GM12878 (cell line): ENCODE measurements at regions not wholly inside any gene's neighbourhood (a gene's known extent, or its start where the extent isn't known, plus 50 kb on each side); places are given as distances from the start of the nearest gene placed in this dataset.

ENCODE experiments used
- ATAC-seq: fragments of 200-7000 bp; cut with Tn5 transposase; 3 replicates; pipeline ENCODE4 v1.9.1; 2020; ENCODE audit warnings: mild to moderate bottlenecking, moderate library complexity
- BruUV-seq: library from RNA; stranded (reverse); fragments of 400-500 nt; replicated peaks from 2 replicates; lab custom pipeline; 2021; lab: Mats Ljungman, UMichigan
- CTCF ChIA-PET: fragments of 300-600 bp; sonication (Branson Sonifier 250); formaldehyde crosslinking; extraction: SDS; loops from one replicate; lab custom pipeline; 2021; ENCODE audit warnings: inconsistent platforms; lab: Yijun Ruan, JAX
- POLR2A ChIA-PET: fragments of 350-600 bp; formaldehyde crosslinking; extraction: SDS; loops from one replicate; lab custom pipeline; 2021; ENCODE audit warnings: inconsistent platforms; lab: Charles Lee
- RAD21 ChIA-PET: fragments of 300-600 bp; sonication (Branson Sonifier 250); formaldehyde crosslinking; loops from one replicate; lab custom pipeline; 2023; ENCODE audit warnings: antibody characterized with exemption; ENCODE audit not compliant: unreplicated experiment; lab: Charles Lee
- SMC1A ChIA-PET: fragments of 300-600 bp; sonication (Branson Sonifier 250); formaldehyde crosslinking; loops from one replicate; lab custom pipeline; 2023; ENCODE audit not compliant: unreplicated experiment, uncharacterized antibody; lab: Charles Lee
- DNase-seq: peaks from one replicate; pipeline ENCODE4 v3.0.0-alpha.2; 2011; ENCODE audit warnings: low read depth, low spot score
- FAIRE-seq: peaks from 3 replicates; lab custom pipeline; 2011; peaks lifted over from hg19 to GRCh38; lab: Jason Lieb, UNC
- H2AFZ ChIP-seq: 2 replicates; pipeline ENCODE4 v1.6.0; 2011; ENCODE audit warnings: low read depth, low read length, control low read depth; ENCODE audit not compliant: control insufficient read depth
- H3K27ac ChIP-seq: 2 replicates; pipeline ENCODE4 v1.5.1; 2011; ENCODE audit warnings: control low read depth; ENCODE audit not compliant: control insufficient read depth, insufficient read depth
- H3K27me3 ChIP-seq, 2 experiments: replicated peaks in 1 of 2; 2 replicates each; pipeline versions ENCODE4 v1.6.0 to v1.6.1; 2011; ENCODE audit warnings: low read length in 1 of 2; ENCODE audit not compliant: control insufficient read depth in 2 of 2, insufficient read depth in 2 of 2
- H3K36me3 ChIP-seq, 2 experiments: 2 replicates each; pipeline ENCODE4 v1.5.1; 2011; ENCODE audit warnings: low read length in 1 of 2; ENCODE audit not compliant: control insufficient read depth in 2 of 2, insufficient read depth in 2 of 2
- H3K4me1 ChIP-seq: 2 replicates; pipeline ENCODE4 v1.6.1; 2011; ENCODE audit warnings: mild to moderate bottlenecking, low read length, moderate library complexity, mixed read lengths; ENCODE audit not compliant: control insufficient read depth, insufficient read depth
- H3K4me2 ChIP-seq: 2 replicates; pipeline ENCODE4 v1.6.0; 2011; ENCODE audit warnings: control low read depth; ENCODE audit not compliant: control insufficient read depth, insufficient read depth
- H3K4me3 ChIP-seq: fragments of 200-600 bp; sonication (generic); 2 replicates; pipeline ENCODE4 v1.5.1; 2016
- H3K79me2 ChIP-seq: 2 replicates; pipeline ENCODE4 v1.6.0; 2011; ENCODE audit warnings: low read length; ENCODE audit not compliant: control insufficient read depth, insufficient read depth
- H3K9ac ChIP-seq: 2 replicates; pipeline ENCODE4 v1.8.0; 2011; ENCODE audit warnings: low read length, control low read depth, mixed read lengths; ENCODE audit not compliant: control insufficient read depth, insufficient read depth
- H3K9me3 ChIP-seq: replicated peaks from 3 replicates; pipeline ENCODE4 v1.5.1; 2011; ENCODE audit warnings: mild to moderate bottlenecking, low read length; ENCODE audit not compliant: control insufficient read depth, insufficient read depth
- H4K20me1 ChIP-seq: 2 replicates; pipeline ENCODE4 v1.6.0; 2011; ENCODE audit not compliant: control insufficient read depth, insufficient read depth
- DPF2 ChIP-seq: fragments of 450-650 bp; IDR thresholded peaks from 2 replicates; pipeline ENCODE4 v1.6.1; 2017; ENCODE audit warnings: mild to moderate bottlenecking
- EED ChIP-seq: sonication (generic); IDR thresholded peaks from 2 replicates; pipeline ENCODE4 v1.6.1; 2016; ENCODE audit warnings: antibody characterized with exemption, low read depth
- ETV6 ChIP-seq, 2 experiments: fragments of 450-650 bp in 1 of 2; IDR thresholded peaks in 1 of 2; conservative IDR thresholded peaks in 1 of 2; 2 replicates each; pipeline ENCODE4 v1.6.1; 2014; ENCODE audit warnings: antibody characterized with exemption in 1 of 2, borderline replicate concordance in 1 of 2, low read depth in 1 of 2, mild to moderate bottlenecking in 1 of 2, moderate library complexity in 1 of 2
- JUND ChIP-seq: IDR thresholded peaks from 2 replicates; pipeline ENCODE4 v1.6.1; 2012; ENCODE audit warnings: low read depth, mild to moderate bottlenecking, low read length, improper control_type of control experiment, moderate library complexity
- MYC ChIP-seq: IDR thresholded peaks from 2 replicates; pipeline ENCODE4 v1.6.1; 2011; ENCODE audit warnings: mild to moderate bottlenecking, low read length, moderate library complexity, inconsistent platforms; ENCODE audit not compliant: insufficient read depth, insufficient replicate concordance, insufficient read length, severe bottlenecking
- NR2C1 ChIP-seq: fragments of 450-650 bp; IDR thresholded peaks from 2 replicates; pipeline ENCODE4 v1.6.1; 2017; ENCODE audit warnings: antibody characterized with exemption, mild to moderate bottlenecking, moderate library complexity
- PKNOX1 ChIP-seq: fragments of 450-650 bp; IDR thresholded peaks from 2 replicates; pipeline ENCODE4 v1.6.1; 2016; ENCODE audit warnings: mild to moderate bottlenecking
- PRDM15 ChIP-seq: fragments of 450-650 bp; formaldehyde crosslinking; IDR thresholded peaks from 2 replicates; pipeline ENCODE4 v1.4.0; 2020; ENCODE audit warnings: mild to moderate bottlenecking, moderate library complexity
- RB1 ChIP-seq: fragments of 450-650 bp; formaldehyde crosslinking; IDR thresholded peaks from 2 replicates; pipeline ENCODE4 v1.6.1; 2017; ENCODE audit warnings: mild to moderate bottlenecking, borderline replicate concordance
- TCF3 ChIP-seq: IDR thresholded peaks from 2 replicates; pipeline ENCODE4 v1.6.1; 2012; ENCODE audit warnings: low read depth, mild to moderate bottlenecking, low read length, borderline replicate concordance; ENCODE audit not compliant: insufficient read depth
- WGBS: methylation state at CpG from one replicate; pipeline ENCODE4 v1.1.6; 2016; ENCODE audit warnings: low lambda C conversion rate; ENCODE audit not compliant: insufficient replicate concordance, insufficient coverage; ENCODE audit errors: missing lambda C conversion rate; 5-methylcytosine and 5-hydroxymethylcytosine counted together
- in situ Hi-C: fragments of 300-500 bp; cut with MboI; formaldehyde crosslinking; loops from 9 replicates; pipeline ENCODE4 v1.14.3; 2018; ENCODE audit warnings: mixed read lengths
- intact Hi-C: fragments of 100-400 bp; cut with micrococcal nuclease; formaldehyde crosslinking; loops from one replicate; pipeline ENCODE4 v1.14.2; 2022; ENCODE audit not compliant: unreplicated experiment

GRCh38 chr18:10340821-10341220 is 113.6 kb upstream of the APCDD1 start (continued):
- TF ChIP-seq PRDM15 (CRISPR knock-in tag), result no peak
- TF ChIP-seq TCF3, result no peak
- TF ChIP-seq NR2C1, result no peak
- TF ChIP-seq, all 136 proteins: peak for 0

GRCh38 chr18:10343778-10344177 is 110.7 kb upstream of the APCDD1 start:
- 56% methylated on average over 11 of the region's 11 CpGs for WGBS
- Histone ChIP-seq H3K79me2 (no peaks in the 10 kb centered on the region), H3K9ac (no peak overlapping the region), H4K20me1 (no peaks in the 10 kb centered on the region), H3K27me3 (no peaks in the 10 kb centered on the region; a peak in 2 of 4 replicates)
- FAIRE-seq (no peak), DNase-seq (no peak)
- POLR2A ChIA-PET, result no interaction called here
- in situ Hi-C loops, result no loop called here
- no peak for TF ChIP-seq EED
- TF ChIP-seq JUND, result no peak
- TF ChIP-seq PKNOX1, result no peak
- no peak for TF ChIP-seq RB1
- no peak for TF ChIP-seq MYC
- TF ChIP-seq ETV6 (conservative IDR thresholded peaks at IDR 0.05 in 1 of 2, IDR thresholded peaks at IDR 0.05 in 1 of 2; ENCODE audit: borderline replicate concordance in 1 of 2, low read depth in 1 of 2), result no peak
- no peak for TF ChIP-seq DPF2
- TF ChIP-seq, all 136 proteins: peak for 0
- no peak for ATAC-seq
- Histone ChIP-seq H3K4me1 (no peaks in the 10 kb centered on the region), H2AFZ (no peak overlapping the region), H3K4me3 (no peak overlapping the region), H3K9me3 (no peaks in the 10 kb centered on the region), H3K27ac (no peak overlapping the region), H3K36me3 (no peaks in the 10 kb centered on the region), H3K4me2 (no peak overlapping the region)
- ChIA-PET RAD21 (no interaction called here), CTCF (no interaction called here), SMC1A (interaction anchor here (1.1 kb wide), 1 partner anchor 16 kb away, joined by 3 read pairs; no protein-coding TSS in a partner anchor)
- intact Hi-C loops, result no loop called here
- BruUV-seq, result no TSS peak
